HCT116 (cell line): ENCODE measurements at regions not wholly inside any gene's neighbourhood (a gene's known extent, or its start where the extent isn't known, plus 50 kb on each side); places are given as distances from the start of the nearest gene placed in this dataset.

Experiments
- ATAC-seq: fragments of 200-7000 bp; cut with Tn5 transposase; 2 replicates; pipeline ENCODE4 v1.9.1; 2020; ENCODE audit warnings: mild to moderate bottlenecking, moderate library complexity
- BruUV-seq: library from RNA; stranded (reverse); fragments of 400-500 nt; replicated peaks from 2 replicates; lab custom pipeline; 2021; lab: Mats Ljungman, UMichigan
- CTCF ChIA-PET: fragments of 300-600 bp; sonication (Branson Sonifier 250); formaldehyde crosslinking; loops from one replicate; lab custom pipeline; 2021; ENCODE audit warnings: antibody characterized with exemption; lab: Charles Lee
- POLR2A ChIA-PET: fragments of 300-600, 350-600 bp; sonication (Branson Sonifier 250); formaldehyde crosslinking; loops from one replicate; lab custom pipeline; 2021; ENCODE audit warnings: antibody characterized with exemption; lab: Charles Lee
- RAD21 ChIA-PET, 2 experiments: fragments of 300-600 bp; sonication (Branson Sonifier 250); formaldehyde crosslinking; loops; one replicate each; lab custom pipeline; 2023; ENCODE audit warnings: low total read pairs in 2 of 2; ENCODE audit not compliant: uncharacterized antibody in 2 of 2, unreplicated experiment in 2 of 2, low non-redundant PET in 1 of 2; lab: Charles Lee
- DNase-seq: peaks from one replicate; pipeline ENCODE4 v3.0.0-alpha.2; 2010; ENCODE audit warnings: low read depth, low spot score
- H2AFZ ChIP-seq: fragments of 200-600 bp; shearing (Covaris generic), sonication (generic); 2 replicates; pipeline ENCODE4 v1.6.1; 2017; ENCODE audit warnings: low read depth, mixed run types, mixed read lengths, antibody characterized with exemption, low read length; ENCODE audit not compliant: poor library complexity, severe bottlenecking
- H3K27ac ChIP-seq: 2 replicates; pipeline ENCODE4 v1.5.1; 2012; ENCODE audit warnings: low read depth, low read length
- H3K27me3 ChIP-seq: fragments of 200-600 bp; sonication (generic); 2 replicates; pipeline ENCODE4 v1.6.1; 2016; ENCODE audit warnings: mixed run types, low read length, mixed read lengths; ENCODE audit not compliant: insufficient read depth
- H3K36me3 ChIP-seq, 2 experiments: fragments of 200-500 bp in 1 of 2; fragments of 200-600 bp in 1 of 2; sonication (Bioruptor generic) in 1 of 2; sonication (generic) in 1 of 2; 2 replicates each; pipeline versions ENCODE4 v1.5.1 to v1.6.1; 2014 to 2016; ENCODE audit warnings: low read length in 2 of 2, inconsistent platforms in 1 of 2, mixed read lengths in 1 of 2, mixed run types in 1 of 2; ENCODE audit not compliant: insufficient read depth in 2 of 2, control insufficient read depth in 1 of 2
- H3K4me1 ChIP-seq, 2 experiments: fragments of 200-600 bp in 1 of 2; sonication (generic) in 1 of 2; 2 replicates each; pipeline versions ENCODE4 v1.5.1 to v1.6.1; 2012 to 2017; ENCODE audit warnings: low read length in 2 of 2, inconsistent platforms in 1 of 2, mild to moderate bottlenecking in 1 of 2, mixed read lengths in 1 of 2, mixed run types in 1 of 2, moderate library complexity in 1 of 2; ENCODE audit not compliant: insufficient read depth in 2 of 2, control insufficient read depth in 1 of 2
- H3K4me2 ChIP-seq: fragments of 200-600 bp; sonication (generic); 2 replicates; pipeline ENCODE4 v1.6.1; 2017; ENCODE audit warnings: mixed run types, low read length, mixed read lengths
- H3K4me3 ChIP-seq, 2 experiments: fragments of 200-600 bp in 1 of 2; sonication (generic) in 1 of 2; replicated peaks in 1 of 2; 2 replicates each; pipeline ENCODE4 v1.5.1; 2011 to 2016; ENCODE audit warnings: low read length in 2 of 2, control low read depth in 1 of 2, low read depth in 1 of 2, mild to moderate bottlenecking in 1 of 2, mixed read lengths in 1 of 2, mixed run types in 1 of 2
- H3K79me2 ChIP-seq: fragments of 200-600 bp; sonication (generic); 2 replicates; pipeline ENCODE4 v1.6.1; 2017; ENCODE audit warnings: mild to moderate bottlenecking, mixed run types, low read length, moderate library complexity, mixed read lengths; ENCODE audit not compliant: insufficient read depth
- H3K9ac ChIP-seq: fragments of 200-600 bp; sonication (generic); 2 replicates; pipeline ENCODE4 v1.6.1; 2016; ENCODE audit warnings: low read length, mixed read lengths
- H3K9me2 ChIP-seq: fragments of 200-600 bp; sonication (generic), shearing (Covaris generic); 2 replicates; pipeline ENCODE4 v1.6.1; 2017; ENCODE audit warnings: mixed run types, mild to moderate bottlenecking, moderate library complexity; ENCODE audit not compliant: insufficient read depth
- H3K9me3 ChIP-seq, 2 experiments: fragments of 200-500 bp in 1 of 2; fragments of 200-600 bp in 1 of 2; sonication (Bioruptor generic) in 1 of 2; sonication (generic) in 1 of 2; 2 replicates each; pipeline ENCODE4 v1.6.1; 2014 to 2017; ENCODE audit warnings: low read length in 2 of 2, mixed read lengths in 2 of 2, inconsistent platforms in 1 of 2, low read depth in 1 of 2, mild to moderate bottlenecking in 1 of 2, mixed run types in 1 of 2, moderate library complexity in 1 of 2; ENCODE audit not compliant: control insufficient read depth in 1 of 2, insufficient read depth in 1 of 2
- H4K20me1 ChIP-seq: fragments of 200-600 bp; sonication (generic), shearing (Covaris generic); 2 replicates; pipeline ENCODE4 v1.6.1; 2017; ENCODE audit warnings: mixed run types, mild to moderate bottlenecking, moderate library complexity; ENCODE audit not compliant: insufficient read depth
- CBX3 ChIP-seq: IDR thresholded peaks from 2 replicates; pipeline ENCODE4 v1.6.1; 2012; ENCODE audit warnings: low read depth
- CTCF ChIP-seq, 3 experiments: fragments of 200-600 bp in 1 of 3; sonication (generic) in 1 of 3; IDR thresholded peaks in 2 of 3; conservative IDR thresholded peaks in 1 of 3; 2 replicates each; pipeline ENCODE4 v1.5.1; 2012 to 2017; ENCODE audit warnings: low read depth in 2 of 3, low read length in 2 of 3, antibody characterized with exemption in 1 of 3, borderline replicate concordance in 1 of 3, control low read depth in 1 of 3, mild to moderate bottlenecking in 1 of 3, mixed read lengths in 1 of 3, mixed run types in 1 of 3, moderate library complexity in 1 of 3; ENCODE audit not compliant: insufficient read depth in 1 of 3
- EGR1 ChIP-seq: IDR thresholded peaks from 2 replicates; pipeline ENCODE4 v1.6.1; 2012; ENCODE audit warnings: low read depth
- EZH2 ChIP-seq: fragments of 200-600 bp; sonication (generic); IDR thresholded peaks from 2 replicates; pipeline ENCODE4 v1.6.1; 2017; ENCODE audit warnings: antibody characterized with exemption, mixed run types
- JUND ChIP-seq: IDR thresholded peaks from 2 replicates; pipeline ENCODE4 v1.6.1; 2012
- POLR2AphosphoS5 ChIP-seq: IDR thresholded peaks from 2 replicates; pipeline ENCODE4 v1.6.1; 2011; ENCODE audit warnings: mild to moderate bottlenecking, low read depth, low read length, moderate library complexity
- ZNF274 ChIP-seq: fragments of 200-500 bp; sonication (Bioruptor generic); IDR thresholded peaks from 2 replicates; pipeline ENCODE4 v1.6.1; 2014; ENCODE audit warnings: mild to moderate bottlenecking, low read depth, low read length, inconsistent platforms
- intact Hi-C: fragments of 100-400 bp; cut with micrococcal nuclease; formaldehyde crosslinking; loops from 2 replicates; pipeline ENCODE4 v1.10.0; 2022
- TF ChIP-seq, protein P1 (sequence below): IDR thresholded peaks from 2 replicates; pipeline ENCODE4 v1.6.1; 2012; ENCODE audit warnings: low read depth

GRCh38 chr10:75303045-75303777 is 67.5 kb upstream of the COMTD1 start:
- RAD21 ChIA-PET: no interaction called here
- DNase-seq: no peak
- Histone ChIP-seq H3K9ac (no peak overlapping the region), H3K4me2 (no peak overlapping the region), H3K79me2 (no peaks in the 10 kb centered on the region), H3K4me1 (no peaks in the 10 kb centered on the region), H3K27ac (no peak overlapping the region), H4K20me1 (no peaks in the 10 kb centered on the region), H3K9me2 (no peaks in the 10 kb centered on the region), H3K9me3 (peaks cover 0 to 9% of the 10 kb centered on the region in 2 experiments; a peak in 1 of 4 replicates), H3K4me3 (no peak overlapping the region), H3K27me3 (no peaks in the 10 kb centered on the region), H3K36me3 (no peaks in the 10 kb centered on the region; a peak in 1 of 4 replicates), H2AFZ (no peak overlapping the region)
- POLR2A ChIA-PET: no interaction called here
- intact Hi-C loops: no loop called here
- BruUV-seq: no TSS peak
- TF ChIP-seq CTCF (IDR thresholded peaks at IDR 0.05 in 2 of 3, conservative IDR thresholded peaks at IDR 0.05 in 1 of 3; ENCODE audit: borderline replicate concordance in 1 of 3, insufficient read depth in 1 of 3, low read depth in 2 of 3, low read length in 2 of 3) (no peak), JUND (no peak), EGR1 (no peak), CBX3 (no peak), ZNF274 (no peak), EZH2 (no peak), POLR2AphosphoS5 (no peak)
- TF ChIP-seq, protein P1, sequence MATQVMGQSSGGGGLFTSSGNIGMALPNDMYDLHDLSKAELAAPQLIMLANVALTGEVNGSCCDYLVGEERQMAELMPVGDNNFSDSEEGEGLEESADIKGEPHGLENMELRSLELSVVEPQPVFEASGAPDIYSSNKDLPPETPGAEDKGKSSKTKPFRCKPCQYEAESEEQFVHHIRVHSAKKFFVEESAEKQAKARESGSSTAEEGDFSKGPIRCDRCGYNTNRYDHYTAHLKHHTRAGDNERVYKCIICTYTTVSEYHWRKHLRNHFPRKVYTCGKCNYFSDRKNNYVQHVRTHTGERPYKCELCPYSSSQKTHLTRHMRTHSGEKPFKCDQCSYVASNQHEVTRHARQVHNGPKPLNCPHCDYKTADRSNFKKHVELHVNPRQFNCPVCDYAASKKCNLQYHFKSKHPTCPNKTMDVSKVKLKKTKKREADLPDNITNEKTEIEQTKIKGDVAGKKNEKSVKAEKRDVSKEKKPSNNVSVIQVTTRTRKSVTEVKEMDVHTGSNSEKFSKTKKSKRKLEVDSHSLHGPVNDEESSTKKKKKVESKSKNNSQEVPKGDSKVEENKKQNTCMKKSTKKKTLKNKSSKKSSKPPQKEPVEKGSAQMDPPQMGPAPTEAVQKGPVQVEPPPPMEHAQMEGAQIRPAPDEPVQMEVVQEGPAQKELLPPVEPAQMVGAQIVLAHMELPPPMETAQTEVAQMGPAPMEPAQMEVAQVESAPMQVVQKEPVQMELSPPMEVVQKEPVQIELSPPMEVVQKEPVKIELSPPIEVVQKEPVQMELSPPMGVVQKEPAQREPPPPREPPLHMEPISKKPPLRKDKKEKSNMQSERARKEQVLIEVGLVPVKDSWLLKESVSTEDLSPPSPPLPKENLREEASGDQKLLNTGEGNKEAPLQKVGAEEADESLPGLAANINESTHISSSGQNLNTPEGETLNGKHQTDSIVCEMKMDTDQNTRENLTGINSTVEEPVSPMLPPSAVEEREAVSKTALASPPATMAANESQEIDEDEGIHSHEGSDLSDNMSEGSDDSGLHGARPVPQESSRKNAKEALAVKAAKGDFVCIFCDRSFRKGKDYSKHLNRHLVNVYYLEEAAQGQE: no peak
- no peak for ATAC-seq
- CTCF ChIA-PET: no interaction called here
